ENCODE measurements at regions not wholly inside any gene's neighbourhood (a gene's known extent, or its start where the extent isn't known, plus 50 kb on each side); places are given as distances from the start of the nearest gene placed in this dataset.

DNA sequence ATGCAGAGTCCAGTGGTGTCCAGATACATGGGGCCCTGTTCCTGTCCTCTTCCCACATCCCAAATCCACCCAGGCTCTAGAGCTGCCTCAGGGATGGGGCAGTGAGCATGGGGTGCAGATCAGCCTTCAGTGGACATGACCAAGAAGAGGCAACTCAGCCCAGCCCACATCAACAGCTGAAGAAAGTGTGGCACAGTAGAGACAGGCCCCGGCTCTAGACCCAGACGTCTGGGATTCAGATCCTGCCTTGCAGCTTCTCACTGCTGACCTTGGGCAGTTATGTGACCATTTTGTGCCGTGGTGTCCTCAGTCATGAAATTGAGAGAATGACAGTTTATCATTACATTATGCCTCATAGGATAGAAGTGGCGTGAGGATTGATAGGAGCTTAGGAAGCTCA, 54.6 kb upstream of the CST7 start:
- Histone ChIP-seq H3K36me3 (ENCODE audit: control insufficient read depth, insufficient read depth, low read length) (no peaks in the 10 kb centered on the region), H3K9ac (ENCODE audit: insufficient read depth in 1 of 2, low read depth in 2 of 2, low read length in 2 of 2) (no peak overlapping the region), H2AFZ (ENCODE audit: low read depth, low read length) (no peak overlapping the region), H3K27me3 (ENCODE audit: control insufficient read depth in 2 of 2, insufficient read depth in 2 of 2, low read length in 2 of 2) (peaks cover 0 to 5% of the 10 kb centered on the region in 2 experiments; a peak in 1 of 5 replicates), H3K79me2 (ENCODE audit: control insufficient read depth, insufficient read depth, low read length) (no peaks in the 10 kb centered on the region), H3K4me2 (ENCODE audit: insufficient read depth, low read length) (no peak overlapping the region), H3K4me1 (replicated peaks in 1 of 2; ENCODE audit: control insufficient read depth in 2 of 2, insufficient read depth in 2 of 2, low read length in 2 of 2) (no peaks in the 10 kb centered on the region), H3K9me3 (replicated peaks; ENCODE audit: control insufficient read depth, insufficient read depth, low read depth, low read length) (no peaks in the 10 kb centered on the region), H3K27ac (ENCODE audit: extremely low read depth, low read depth, low read length) (no peak overlapping the region), H3K4me3 (no peak overlapping the region), H4K20me1 (replicated peaks; ENCODE audit: control insufficient read depth, insufficient read depth, low read length) (no peaks in the 10 kb centered on the region), H3K9me1 (ENCODE audit: control insufficient read depth, insufficient read depth, low read length) (no peaks in the 10 kb centered on the region)
- no peak for TF ChIP-seq ZNF143 (CRISPR knock-in tag; IDR thresholded peaks at IDR 0.05)
- no peak for TF ChIP-seq PPARD (CRISPR knock-in tag; IDR thresholded peaks at IDR 0.05)
- TF ChIP-seq, protein P1, sequence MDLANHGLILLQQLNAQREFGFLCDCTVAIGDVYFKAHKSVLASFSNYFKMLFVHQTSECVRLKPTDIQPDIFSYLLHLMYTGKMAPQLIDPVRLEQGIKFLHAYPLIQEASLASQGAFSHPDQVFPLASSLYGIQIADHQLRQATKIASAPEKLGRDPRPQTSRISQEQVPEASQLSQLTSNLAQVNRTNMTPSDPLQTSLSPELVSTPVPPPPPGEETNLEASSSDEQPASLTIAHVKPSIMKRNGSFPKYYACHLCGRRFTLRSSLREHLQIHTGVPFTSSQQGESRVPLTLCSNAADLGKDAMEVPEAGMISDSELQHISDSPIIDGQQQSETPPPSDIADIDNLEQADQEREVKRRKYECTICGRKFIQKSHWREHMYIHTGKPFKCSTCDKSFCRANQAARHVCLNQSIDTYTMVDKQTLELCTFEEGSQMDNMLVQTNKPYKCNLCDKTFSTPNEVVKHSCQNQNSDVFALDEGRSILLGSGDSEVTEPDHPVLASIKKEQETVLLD (IDR thresholded peaks at IDR 0.05), result no peak
- TF ChIP-seq ZNF140 (CRISPR knock-in tag; IDR thresholded peaks at IDR 0.05), result no peak
- no peak for TF ChIP-seq HDAC8 (tag; IDR thresholded peaks at IDR 0.05)
- TF ChIP-seq, protein P2, sequence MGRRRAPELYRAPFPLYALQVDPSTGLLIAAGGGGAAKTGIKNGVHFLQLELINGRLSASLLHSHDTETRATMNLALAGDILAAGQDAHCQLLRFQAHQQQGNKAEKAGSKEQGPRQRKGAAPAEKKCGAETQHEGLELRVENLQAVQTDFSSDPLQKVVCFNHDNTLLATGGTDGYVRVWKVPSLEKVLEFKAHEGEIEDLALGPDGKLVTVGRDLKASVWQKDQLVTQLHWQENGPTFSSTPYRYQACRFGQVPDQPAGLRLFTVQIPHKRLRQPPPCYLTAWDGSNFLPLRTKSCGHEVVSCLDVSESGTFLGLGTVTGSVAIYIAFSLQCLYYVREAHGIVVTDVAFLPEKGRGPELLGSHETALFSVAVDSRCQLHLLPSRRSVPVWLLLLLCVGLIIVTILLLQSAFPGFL (CRISPR knock-in tag; IDR thresholded peaks at IDR 0.05), result no peak
- no peak for TF ChIP-seq MCM7 (IDR thresholded peaks at IDR 0.05)
- 0% methylated on average over 4 of the region's 4 CpGs for WGBS (ENCODE audit: insufficient coverage, low coverage, missing lambda C conversion rate)
- no TSS peak for BruUV-seq (replicated peaks)
- POLR2A ChIA-PET, result no interaction called here
- CTCF ChIA-PET (ENCODE audit: low intra/inter-chr PET ratio), result no interaction called here
- in situ Hi-C loops (cut with MboI), result no loop called here
- FAIRE-seq, result no peak
- no peak for ATAC-seq
- intact Hi-C loops (cut with micrococcal nuclease), result no loop called here
- no peak for DNase-seq (ENCODE audit: extremely low read depth in 1 of 4, low spot score in 3 of 4)
